AG09309 (cell line): ENCODE measurements at regions not wholly inside any gene's neighbourhood (a gene's known extent, or its start where the extent isn't known, plus 50 kb on each side); places are given as distances from the start of the nearest gene placed in this dataset.
A peak's percentile ranks its signal among the peaks of the same experiment; 100 is the strongest.
"Not testable (repeated sequence)": the region's sequence is repeated elsewhere in the genome, so short reads cannot be mapped to it uniquely, and the experiment has no call there.

Source experiments
- DNase-seq: peaks from one replicate; pipeline ENCODE4 v3.0.0-alpha.2; 2010; ENCODE audit warnings: low read depth
- H3K4me3 ChIP-seq: 2 replicates; pipeline ENCODE4 v1.5.1; 2011; ENCODE audit warnings: mild to moderate bottlenecking, low read depth, low read length, moderate library complexity; ENCODE audit not compliant: control insufficient read depth
- CTCF ChIP-seq: IDR thresholded peaks from 2 replicates; pipeline ENCODE4 v1.5.1; 2011; ENCODE audit warnings: mild to moderate bottlenecking, low read depth, low read length, inconsistent platforms; ENCODE audit not compliant: insufficient read depth, control insufficient read depth; ENCODE audit errors: missing control alignments

- TF ChIP-seq CTCF, result no peak
- no peak for DNase-seq
- H3K4me3 ChIP-seq, result no peak overlapping the region
Measured at GRCh38 chr2:198545411-198545810, 741.0 kb downstream of the PLCL1 start.

GRCh38 chr2:198544461-198544860 is 740.1 kb downstream of the PLCL1 start:
- no peak overlapping the region for H3K4me3 ChIP-seq
- DNase-seq, result no peak
- no peak for TF ChIP-seq CTCF

- no peak for TF ChIP-seq CTCF
- H3K4me3 ChIP-seq, result no peak overlapping the region
- DNase-seq, result no peak
Measured at GRCh38 chr2:198534756-198535155, 730.4 kb downstream of the PLCL1 start.

- no peak overlapping the region for H3K4me3 ChIP-seq
- DNase-seq, result peak; percentile 37
- no peak for TF ChIP-seq CTCF
Measured at GRCh38 chr2:198525211-198525969, 721.0 kb downstream of the PLCL1 start.

- no peak for DNase-seq
Measured at GRCh38 chr2:198523710-198524109, 719.3 kb downstream of the PLCL1 start.

GRCh38 chr2:198518935-198519334 is 714.5 kb downstream of the PLCL1 start:
- no peak for TF ChIP-seq CTCF
- no peak overlapping the region for H3K4me3 ChIP-seq

More at GRCh38 chr2:198523710-198524109, 719.3 kb downstream of the PLCL1 start:
- TF ChIP-seq CTCF, result no peak
- no peak overlapping the region for H3K4me3 ChIP-seq

GRCh38 chr2:198517976-198518375 is 713.6 kb downstream of the PLCL1 start:
- H3K4me3 ChIP-seq, result no peak overlapping the region
- no peak for TF ChIP-seq CTCF
- DNase-seq, result peak; percentile 63

More at GRCh38 chr2:198518935-198519334, 714.5 kb downstream of the PLCL1 start:
- DNase-seq, result no peak

GRCh38 chr2:198508610-198509009 is 704.2 kb downstream of the PLCL1 start:
- DNase-seq, H3K4me3 ChIP-seq: not testable (repeated sequence)
